Gastrocnemius medialis (tissue), 4 donors: ENCODE measurements at regions not wholly inside any gene's neighbourhood (a gene's known extent, or its start where the extent isn't known, plus 50 kb on each side); places are given as distances from the start of the nearest gene placed in this dataset.
"Not testable (repeated sequence)": the region's sequence is repeated elsewhere in the genome, so short reads cannot be mapped to it uniquely, and the experiment has no call there.

Experiments used
- ATAC-seq, 2 donors: fragments of 150-250 bp; one replicate each; pipeline ENCODE4 v1.9.1; 2016
- DNase-seq, 2 donors: peaks; one replicate each; pipeline ENCODE4 v3.0.0-alpha.2; 2019
- H3K27ac ChIP-seq, 4 donors: fragments of 200-600 bp; sonication (generic); 1 replicate in 1 of 4; 2 replicates in 3 of 4; pipeline ENCODE4 v1.5.1; 2016 to 2018; ENCODE audit warnings: mild to moderate bottlenecking in 2 of 4, moderate library complexity in 1 of 4
- H3K27me3 ChIP-seq, 3 donors: fragments of 200-600 bp; sonication (generic) in 2 of 3; 1 replicate in 1 of 3; 2 replicates in 2 of 3; pipeline versions ENCODE4 v1.5.1 to v1.6.0; 2016 to 2019; ENCODE audit warnings: mild to moderate bottlenecking in 1 of 3, moderate library complexity in 1 of 3
- H3K36me3 ChIP-seq, 2 donors: fragments of 200-600 bp; sonication (generic) in 1 of 2; one replicate each; pipeline ENCODE4 v1.5.1; 2017 to 2018
- H3K4me1 ChIP-seq, 2 donors: fragments of 200-600 bp; sonication (generic) in 1 of 2; one replicate each; pipeline ENCODE4 v1.5.1; 2016 to 2017; ENCODE audit warnings: mild to moderate bottlenecking in 2 of 2
- H3K4me3 ChIP-seq, 4 donors: fragments of 200-600 bp; sonication (generic) in 3 of 4; 1 replicate in 1 of 4; 2 replicates in 3 of 4; pipeline ENCODE4 v1.5.1; 2016 to 2019; ENCODE audit warnings: mild to moderate bottlenecking in 2 of 4
- H3K9me3 ChIP-seq, 3 donors: fragments of 200-600 bp; sonication (generic) in 2 of 3; 1 replicate in 1 of 3; 2 replicates in 2 of 3; pipeline ENCODE4 v1.5.1; 2016 to 2019
- POLR2A ChIP-seq, 2 donors: fragments of 450-650 bp; IDR thresholded peaks; one replicate each; pipeline ENCODE4 v1.6.1; 2017; ENCODE audit warnings: antibody characterized with exemption in 2 of 2, mild to moderate bottlenecking in 2 of 2, moderate library complexity in 2 of 2
- in situ Hi-C, 4 donors: fragments of 200-750 bp; cut with MboI; loops; one replicate each; pipeline versions ENCODE4 v1.15.0 to v1.8.0; 2017; ENCODE audit warnings: low sequenced_read_pairs in 4 of 4
- intact Hi-C: fragments of 100-400 bp; cut with DNase I; formaldehyde crosslinking; loops from one replicate; pipeline ENCODE4 v1.15.1; 2023; ENCODE audit warnings: low total_unique reads
- TF ChIP-seq, protein P1 (sequence below), 5 experiments: fragments of 450-650 bp in 3 of 5; fragments of 200-600 bp in 2 of 5; sonication (generic) in 2 of 5; IDR thresholded peaks in 4 of 5; conservative IDR thresholded peaks in 1 of 5; 1 replicate in 4 of 5; 2 replicates in 1 of 5; pipeline ENCODE4 v1.5.1; 2016 to 2019; ENCODE audit warnings: antibody characterized with exemption in 5 of 5, mild to moderate bottlenecking in 3 of 5, moderate library complexity in 3 of 5

GRCh38 chrX:117610049-117610448 is 506.6 kb downstream of the KLHL13 start:
- no peaks in the 10 kb centered on the region for H3K4me1 ChIP-seq
- H3K36me3 ChIP-seq, result no peaks in the 10 kb centered on the region
- no peak overlapping the region for H3K27ac ChIP-seq
- ATAC-seq (no peak), DNase-seq (no peak)
- in situ Hi-C loops (no loop called here), intact Hi-C loops (no loop called here)
- TF ChIP-seq, protein P1, sequence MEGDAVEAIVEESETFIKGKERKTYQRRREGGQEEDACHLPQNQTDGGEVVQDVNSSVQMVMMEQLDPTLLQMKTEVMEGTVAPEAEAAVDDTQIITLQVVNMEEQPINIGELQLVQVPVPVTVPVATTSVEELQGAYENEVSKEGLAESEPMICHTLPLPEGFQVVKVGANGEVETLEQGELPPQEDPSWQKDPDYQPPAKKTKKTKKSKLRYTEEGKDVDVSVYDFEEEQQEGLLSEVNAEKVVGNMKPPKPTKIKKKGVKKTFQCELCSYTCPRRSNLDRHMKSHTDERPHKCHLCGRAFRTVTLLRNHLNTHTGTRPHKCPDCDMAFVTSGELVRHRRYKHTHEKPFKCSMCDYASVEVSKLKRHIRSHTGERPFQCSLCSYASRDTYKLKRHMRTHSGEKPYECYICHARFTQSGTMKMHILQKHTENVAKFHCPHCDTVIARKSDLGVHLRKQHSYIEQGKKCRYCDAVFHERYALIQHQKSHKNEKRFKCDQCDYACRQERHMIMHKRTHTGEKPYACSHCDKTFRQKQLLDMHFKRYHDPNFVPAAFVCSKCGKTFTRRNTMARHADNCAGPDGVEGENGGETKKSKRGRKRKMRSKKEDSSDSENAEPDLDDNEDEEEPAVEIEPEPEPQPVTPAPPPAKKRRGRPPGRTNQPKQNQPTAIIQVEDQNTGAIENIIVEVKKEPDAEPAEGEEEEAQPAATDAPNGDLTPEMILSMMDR (IDR thresholded peaks at IDR 0.05 in 4 of 5, conservative IDR thresholded peaks at IDR 0.05 in 1 of 5), result no peak
- no peak for TF ChIP-seq POLR2A (IDR thresholded peaks at IDR 0.05)
- H3K9me3 ChIP-seq, result no peaks in the 10 kb centered on the region
- H3K27me3 ChIP-seq, result no peaks in the 10 kb centered on the region
- H3K4me3 ChIP-seq, result no peak overlapping the region

- DNase-seq, result no peak
- in situ Hi-C loops (no loop called here), intact Hi-C loops (no loop called here)
- H3K9me3 ChIP-seq, result no peaks in the 10 kb centered on the region
- no peaks in the 10 kb centered on the region for H3K27me3 ChIP-seq
- H3K4me1 ChIP-seq, result no peaks in the 10 kb centered on the region
- no peak for TF ChIP-seq POLR2A (IDR thresholded peaks at IDR 0.05)
- TF ChIP-seq, protein P1 (IDR thresholded peaks at IDR 0.05 in 4 of 5, conservative IDR thresholded peaks at IDR 0.05 in 1 of 5), result no peak
- H3K4me3 ChIP-seq, result no peak overlapping the region
- no peak for ATAC-seq
- H3K27ac ChIP-seq, result no peak overlapping the region
- H3K36me3 ChIP-seq, result no peaks in the 10 kb centered on the region
Observed at GRCh38 chrX:117607561-117607960, 509.0 kb downstream of the KLHL13 start.

DNA sequence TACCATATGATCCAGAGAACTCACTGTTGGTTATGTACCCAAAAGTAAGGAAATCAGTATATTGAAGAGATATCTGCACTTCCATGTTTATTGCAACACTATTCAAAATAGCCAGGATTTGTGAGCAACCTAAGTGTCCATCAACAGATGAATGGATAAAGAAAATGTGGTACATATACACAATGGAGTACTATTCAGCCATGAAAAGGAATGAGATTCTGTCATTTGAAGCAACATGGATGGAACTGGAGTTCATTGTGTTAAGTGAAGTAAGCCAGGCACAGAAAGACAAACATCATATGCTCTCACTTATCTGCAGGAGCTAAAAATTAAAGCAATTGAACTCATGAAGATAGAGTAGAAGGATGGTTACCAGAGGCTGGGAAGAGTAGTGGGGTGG is 510.5 kb downstream of the KLHL13 start:
- ATAC-seq, in situ Hi-C loops, H3K4me3 ChIP-seq: not testable (repeated sequence)

GRCh38 chrX:117570160-117570559 is 546.5 kb downstream of the KLHL13 start:
- intact Hi-C loops (no loop called here), in situ Hi-C loops (no loop called here)
- ATAC-seq, result no peak
- no peak for TF ChIP-seq POLR2A (IDR thresholded peaks at IDR 0.05)
- TF ChIP-seq, protein P1 (IDR thresholded peaks at IDR 0.05 in 4 of 5, conservative IDR thresholded peaks at IDR 0.05 in 1 of 5), result no peak
- no peak for DNase-seq
- Histone ChIP-seq H3K36me3 (no peaks in the 10 kb centered on the region), H3K27ac (no peak overlapping the region), H3K27me3 (no peaks in the 10 kb centered on the region), H3K4me1 (no peaks in the 10 kb centered on the region), H3K4me3 (no peak overlapping the region), H3K9me3 (peaks cover 0 to 5% (median 0%) of the 10 kb centered on the region in 3 donors)

More for the DNA sequence above, 510.5 kb downstream of the KLHL13 start:
- H3K27ac ChIP-seq, H3K9me3 ChIP-seq, H3K36me3 ChIP-seq, H3K27me3 ChIP-seq, H3K4me1 ChIP-seq, intact Hi-C loops, DNase-seq: not testable (repeated sequence)

DNA sequence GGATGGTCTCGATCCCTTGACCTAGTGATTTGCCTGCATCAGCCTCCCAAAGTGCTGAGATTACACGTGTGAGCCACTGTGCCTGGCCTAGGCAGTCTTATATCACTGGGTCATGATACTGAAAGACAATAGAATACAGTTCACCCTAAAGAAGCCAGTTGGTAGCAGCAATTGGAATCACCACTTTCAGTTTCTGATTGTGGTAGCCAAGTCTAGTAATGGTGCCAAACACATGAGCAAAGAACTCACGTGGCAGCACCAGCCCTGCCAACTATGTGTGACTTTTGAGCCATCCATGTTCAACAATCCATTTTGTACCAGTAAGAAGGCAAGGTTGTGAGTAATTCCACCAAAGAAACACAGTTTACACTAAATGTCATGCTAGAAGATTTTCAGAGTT is 548.4 kb downstream of the KLHL13 start:
- intact Hi-C loops (no loop called here), in situ Hi-C loops (no loop called here)
- peaks cover 0 to 5% (median 0%) of the 10 kb centered on the region in 3 donors for H3K9me3 ChIP-seq
- no peak overlapping the region for H3K27ac ChIP-seq
- H3K36me3 ChIP-seq, result no peaks in the 10 kb centered on the region
- ATAC-seq (no peak), DNase-seq (no peak)
- no peak for TF ChIP-seq POLR2A (IDR thresholded peaks at IDR 0.05)
- TF ChIP-seq, protein P1 (IDR thresholded peaks at IDR 0.05 in 4 of 5, conservative IDR thresholded peaks at IDR 0.05 in 1 of 5), result no peak
- no peaks in the 10 kb centered on the region for H3K27me3 ChIP-seq
- no peak overlapping the region for H3K4me3 ChIP-seq
- H3K4me1 ChIP-seq, result no peaks in the 10 kb centered on the region
